CD4-positive, CD25-positive, alpha-beta regulatory T cell (primary cell): ENCODE measurements at regions not wholly inside any gene's neighbourhood (a gene's known extent, or its start where the extent isn't known, plus 50 kb on each side); places are given as distances from the start of the nearest gene placed in this dataset.
"Not testable (repeated sequence)": the region's sequence is repeated elsewhere in the genome, so short reads cannot be mapped to it uniquely, and the experiment has no call there.

Source experiments
- ATAC-seq, 2 donors: fragments of 150-1000 bp; cut with Tn5 transposase; one replicate each; pipeline ENCODE4 v1.10.0; 2021; ENCODE audit warnings: low read depth in 2 of 2, moderate number of reproducible peaks in 2 of 2, moderate library complexity in 1 of 2
- DNase-seq, 3 donors: peaks; one replicate each; pipeline versions ENCODE4 v3.0.0 to v3.0.0-alpha.2; 2012 to 2022; ENCODE audit warnings: mixed read lengths in 1 of 3
- H3K27ac ChIP-seq: one replicate; pipeline ENCODE4 v1.7.0; 2013; ENCODE audit warnings: mild to moderate bottlenecking, low read length; ENCODE audit not compliant: insufficient read depth, poor library complexity, severe bottlenecking
- H3K27me3 ChIP-seq: one replicate; pipeline ENCODE4 v1.7.0; 2013; ENCODE audit warnings: low read length; ENCODE audit not compliant: control insufficient read depth, insufficient read depth
- H3K36me3 ChIP-seq: one replicate; pipeline ENCODE4 v1.7.0; 2013; ENCODE audit warnings: mild to moderate bottlenecking, low read length, moderate library complexity; ENCODE audit not compliant: control insufficient read depth, insufficient read depth
- H3K4me1 ChIP-seq: 2 replicates; pipeline ENCODE4 v1.7.0; 2013; ENCODE audit warnings: mild to moderate bottlenecking, low read length; ENCODE audit not compliant: insufficient read depth, control insufficient read depth, poor library complexity, severe bottlenecking
- H3K4me3 ChIP-seq: one replicate; pipeline ENCODE4 v1.7.0; 2013; ENCODE audit warnings: low read depth, mild to moderate bottlenecking, low read length, moderate library complexity
- H3K9me3 ChIP-seq, 2 experiments: 1 replicate in 1 of 2; 2 replicates in 1 of 2; pipeline ENCODE4 v1.7.0; 2013; ENCODE audit warnings: low read length in 2 of 2, mild to moderate bottlenecking in 1 of 2, moderate library complexity in 1 of 2; ENCODE audit not compliant: control insufficient read depth in 2 of 2
- H3K27ac Mint-ChIP-seq, 3 donors: one replicate each; pipeline ENCODE4 v1.8.0; 2020 to 2022; ENCODE audit warnings: mild to moderate bottlenecking in 3 of 3, mixed read lengths in 3 of 3, moderate library complexity in 2 of 3
- H3K27me3 Mint-ChIP-seq: one replicate; pipeline ENCODE4 v1.8.0; 2022; ENCODE audit warnings: mild to moderate bottlenecking, mixed read lengths
- H3K36me3 Mint-ChIP-seq: one replicate; pipeline ENCODE4 v1.8.0; 2020; ENCODE audit warnings: mixed read lengths
- H3K4me1 Mint-ChIP-seq, 4 donors: one replicate each; pipeline ENCODE4 v1.8.0; 2020 to 2022; ENCODE audit warnings: mixed read lengths in 4 of 4, mild to moderate bottlenecking in 1 of 4
- H3K4me3 Mint-ChIP-seq, 4 donors: one replicate each; pipeline ENCODE4 v1.8.0; 2020 to 2022; ENCODE audit warnings: mild to moderate bottlenecking in 4 of 4, mixed read lengths in 4 of 4, moderate library complexity in 3 of 4
- H3K9me3 Mint-ChIP-seq, 7 donors: one replicate each; pipeline ENCODE4 v1.8.0; 2020 to 2022; ENCODE audit warnings: mixed read lengths in 7 of 7, mild to moderate bottlenecking in 3 of 7, moderate library complexity in 2 of 7

DNA sequence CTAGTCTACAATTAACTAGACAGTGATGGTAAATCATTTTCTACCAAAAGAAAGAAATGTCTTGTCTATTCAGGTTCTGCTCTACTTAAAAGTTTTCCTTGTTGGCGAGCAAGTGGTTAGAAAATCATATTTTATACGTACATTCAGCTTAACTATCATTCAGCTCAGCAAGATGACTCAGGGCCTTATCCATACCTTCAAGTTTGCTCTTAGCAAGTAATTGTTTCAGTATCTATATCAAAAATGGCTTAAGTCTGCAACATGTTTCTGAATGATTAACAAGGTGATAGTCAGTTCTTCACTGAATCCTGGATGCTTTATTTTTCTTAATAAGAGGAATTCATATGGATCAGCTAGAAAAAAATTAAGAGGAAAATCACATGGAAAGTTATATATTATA lies 90.8 kb upstream of the TP53BP2 start:
- H3K36me3 Mint-ChIP-seq, H3K9me3 ChIP-seq, H3K4me3 Mint-ChIP-seq, H3K4me1 Mint-ChIP-seq, ATAC-seq, H3K36me3 ChIP-seq, DNase-seq, H3K4me3 ChIP-seq, H3K27me3 ChIP-seq, H3K9me3 Mint-ChIP-seq, H3K4me1 ChIP-seq, H3K27me3 Mint-ChIP-seq, H3K27ac ChIP-seq, H3K27ac Mint-ChIP-seq: not testable (repeated sequence)

DNA sequence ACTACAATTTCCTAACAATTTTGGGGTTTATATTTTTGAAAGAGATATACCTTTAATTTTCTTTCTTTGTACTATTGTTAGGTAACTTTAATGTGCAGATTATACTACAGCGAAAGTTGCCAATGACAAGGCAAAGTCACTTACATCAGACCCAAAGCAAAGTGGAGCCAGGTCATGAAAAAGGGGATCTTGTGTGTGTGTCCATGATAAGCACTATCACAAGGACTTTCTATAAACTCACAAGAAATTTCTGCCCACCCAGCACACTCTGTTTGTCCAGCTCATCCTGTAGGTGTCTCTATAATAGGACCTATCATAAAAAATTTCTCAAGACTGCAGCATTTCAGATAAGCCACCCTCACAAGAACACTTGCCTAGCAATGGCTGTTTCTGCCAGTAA lies 85.7 kb upstream of the TP53BP2 start:
- not testable (repeated sequence) for H3K4me1 Mint-ChIP-seq, ATAC-seq, H3K27me3 ChIP-seq, H3K9me3 Mint-ChIP-seq, H3K36me3 ChIP-seq, H3K4me3 ChIP-seq, H3K4me3 Mint-ChIP-seq, H3K36me3 Mint-ChIP-seq, DNase-seq, H3K4me1 ChIP-seq, H3K27ac ChIP-seq, H3K27ac Mint-ChIP-seq, H3K27me3 Mint-ChIP-seq, H3K9me3 ChIP-seq

DNA sequence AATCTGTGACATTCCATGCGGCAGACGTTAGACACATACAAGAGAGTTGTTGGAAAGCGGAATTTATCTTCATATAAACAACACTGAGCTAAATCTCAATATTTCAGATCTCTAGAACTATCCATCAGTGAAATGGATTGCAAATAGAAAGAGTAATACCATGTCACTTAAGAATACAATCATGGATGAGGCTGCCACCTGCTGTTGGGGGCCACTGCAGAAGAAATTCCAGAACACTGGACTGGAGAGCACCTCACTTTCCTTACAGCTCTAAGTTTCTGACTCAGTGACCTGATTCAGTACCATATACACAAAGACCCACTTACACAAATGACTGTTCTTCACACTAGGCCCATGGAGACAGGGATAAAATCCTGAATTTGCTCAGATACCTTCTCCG lies 75.1 kb upstream of the TP53BP2 start:
- not testable (repeated sequence) for H3K27me3 Mint-ChIP-seq, H3K27ac Mint-ChIP-seq, H3K4me1 Mint-ChIP-seq, H3K27ac ChIP-seq, H3K36me3 ChIP-seq, H3K9me3 ChIP-seq, H3K4me3 ChIP-seq, H3K27me3 ChIP-seq, ATAC-seq, H3K9me3 Mint-ChIP-seq, DNase-seq, H3K4me1 ChIP-seq, H3K4me3 Mint-ChIP-seq, H3K36me3 Mint-ChIP-seq

DNA sequence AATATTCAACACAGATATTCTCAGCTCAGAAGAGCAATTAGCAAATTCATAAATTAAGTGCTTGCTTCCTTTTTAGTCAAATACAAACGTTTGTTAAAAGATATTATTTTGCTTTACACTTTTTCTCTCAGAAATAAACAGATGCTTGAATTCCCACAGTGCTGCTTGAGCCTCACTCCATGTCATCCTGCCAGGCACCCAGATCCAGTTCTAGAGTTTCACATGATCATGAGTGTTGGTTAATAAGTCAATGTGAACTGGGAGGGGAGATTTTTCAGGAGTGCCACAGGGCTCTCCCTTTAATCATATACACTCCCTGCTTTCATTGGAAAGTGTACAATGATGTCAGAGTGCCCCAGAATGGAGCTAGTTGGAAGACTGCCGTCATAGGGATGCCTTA lies 69.7 kb upstream of the TP53BP2 start:
- not testable (repeated sequence) for H3K27me3 Mint-ChIP-seq, ATAC-seq, H3K27ac Mint-ChIP-seq, H3K27ac ChIP-seq, H3K4me1 ChIP-seq, H3K4me3 ChIP-seq, H3K36me3 Mint-ChIP-seq, H3K4me3 Mint-ChIP-seq, H3K4me1 Mint-ChIP-seq, DNase-seq, H3K27me3 ChIP-seq, H3K36me3 ChIP-seq, H3K9me3 ChIP-seq, H3K9me3 Mint-ChIP-seq

DNA sequence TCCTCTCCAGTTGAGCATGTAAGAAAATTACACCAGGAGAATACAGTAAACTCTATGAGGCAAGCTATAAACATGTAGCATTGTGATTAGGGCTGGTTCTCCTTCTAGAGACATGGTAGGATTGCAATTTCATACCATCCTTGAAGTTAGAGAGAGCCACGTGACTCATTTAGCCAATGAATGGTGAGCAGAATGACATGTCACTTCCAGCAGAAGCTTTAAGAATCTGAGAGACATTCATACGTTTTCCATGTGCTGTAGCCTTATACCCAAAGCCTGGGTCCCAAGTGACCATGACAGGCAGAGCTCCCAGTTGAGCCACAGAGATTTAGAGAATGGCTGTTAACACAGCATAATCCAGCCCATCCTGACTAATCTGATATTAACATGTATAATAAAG lies 68.0 kb upstream of the TP53BP2 start:
- H3K27me3 Mint-ChIP-seq, H3K4me1 ChIP-seq, H3K27ac Mint-ChIP-seq, H3K9me3 ChIP-seq, H3K4me3 ChIP-seq, H3K9me3 Mint-ChIP-seq, H3K4me3 Mint-ChIP-seq, DNase-seq, H3K4me1 Mint-ChIP-seq, H3K36me3 ChIP-seq, H3K27ac ChIP-seq, H3K27me3 ChIP-seq, ATAC-seq, H3K36me3 Mint-ChIP-seq: not testable (repeated sequence)

DNA sequence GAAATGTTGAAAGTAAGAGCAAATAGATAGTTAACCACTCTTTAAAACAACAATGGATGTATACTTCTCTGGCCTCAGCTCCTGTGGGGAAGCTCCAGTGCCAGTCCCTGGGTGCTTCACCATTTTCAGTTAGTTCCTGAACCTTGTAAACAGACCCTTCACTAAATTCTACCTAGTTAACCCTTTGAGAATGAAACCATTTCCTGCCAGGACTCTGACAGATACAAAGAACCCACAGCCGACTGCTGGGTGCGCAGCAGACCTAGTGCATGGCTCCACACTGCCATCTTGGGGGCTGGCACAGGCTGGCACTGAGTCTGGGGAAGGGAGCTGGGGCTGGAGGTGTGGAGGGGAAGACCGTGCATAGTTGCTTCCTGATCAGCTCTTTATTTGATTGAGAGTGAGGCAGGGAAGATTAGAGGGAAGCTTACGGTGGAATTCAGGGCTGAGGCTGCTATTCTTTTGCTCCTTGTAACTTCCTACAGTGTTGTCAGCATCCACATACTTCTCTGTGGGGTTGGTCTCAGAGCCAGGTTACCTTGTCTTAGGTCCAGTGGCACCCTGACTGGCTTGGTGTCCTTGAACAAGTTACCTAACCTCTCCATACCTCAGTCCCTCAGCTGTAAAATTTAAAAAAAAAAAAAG lies 62.3 kb upstream of the TP53BP2 start:
- H3K4me1 ChIP-seq, ATAC-seq, H3K27me3 Mint-ChIP-seq, H3K9me3 ChIP-seq, H3K4me3 ChIP-seq, H3K36me3 Mint-ChIP-seq, H3K27me3 ChIP-seq, H3K27ac Mint-ChIP-seq, H3K27ac ChIP-seq, H3K4me1 Mint-ChIP-seq, H3K9me3 Mint-ChIP-seq, H3K36me3 ChIP-seq: not testable (repeated sequence)
- peak overlapping the region in 1 of 4 donors; percentile 22 for H3K4me3 Mint-ChIP-seq
- DNase-seq: peak in 1 of 3 donors; percentile 51

DNA sequence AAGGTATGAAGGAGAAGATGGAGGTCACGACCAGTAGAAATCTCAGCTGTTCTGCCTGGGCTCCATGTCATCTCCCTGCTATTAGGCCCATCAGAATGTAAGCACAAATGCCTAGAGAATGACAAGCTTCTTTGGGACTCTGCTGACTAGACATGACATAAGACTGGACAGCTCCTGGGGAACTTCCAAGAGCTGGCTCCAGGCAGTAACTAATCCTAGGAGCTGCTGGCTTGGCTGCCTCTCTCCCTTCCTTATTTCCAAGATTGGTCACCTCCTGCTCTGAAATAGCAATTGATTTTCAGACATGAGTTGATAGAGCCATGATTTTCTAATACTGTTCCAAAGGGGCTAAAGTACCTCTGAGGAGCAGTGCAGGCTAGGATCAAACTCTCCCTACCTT lies 57.5 kb upstream of the TP53BP2 start:
- not testable (repeated sequence) for H3K27ac ChIP-seq, H3K27ac Mint-ChIP-seq, DNase-seq, H3K27me3 Mint-ChIP-seq, H3K27me3 ChIP-seq, H3K36me3 ChIP-seq, H3K36me3 Mint-ChIP-seq, H3K4me3 ChIP-seq, ATAC-seq, H3K9me3 ChIP-seq, H3K4me3 Mint-ChIP-seq, H3K9me3 Mint-ChIP-seq, H3K4me1 Mint-ChIP-seq, H3K4me1 ChIP-seq

DNA sequence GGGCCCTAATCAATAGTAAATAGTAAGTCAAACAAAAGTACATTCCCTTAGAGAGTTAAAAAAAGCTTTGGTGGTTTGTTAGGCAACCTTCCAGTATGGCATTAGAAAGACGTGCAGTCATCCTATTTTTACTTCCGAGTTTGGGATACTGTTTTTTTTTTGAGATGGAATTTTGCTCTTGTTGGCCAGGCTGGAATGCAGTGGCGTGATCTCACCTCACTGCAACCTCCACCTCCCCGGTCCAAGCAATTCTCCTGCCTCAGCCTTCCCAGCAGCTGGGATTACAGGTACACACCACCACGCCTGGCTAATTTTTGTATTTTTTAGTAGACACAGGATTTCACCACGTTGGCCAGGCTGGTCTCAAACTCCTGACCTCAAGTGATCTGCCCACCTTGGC lies 54.0 kb upstream of the TP53BP2 start:
- H3K4me3 Mint-ChIP-seq, H3K4me3 ChIP-seq, DNase-seq, H3K9me3 Mint-ChIP-seq, H3K36me3 Mint-ChIP-seq, H3K4me1 Mint-ChIP-seq, H3K4me1 ChIP-seq, H3K9me3 ChIP-seq, H3K27ac ChIP-seq, H3K27me3 Mint-ChIP-seq, ATAC-seq, H3K36me3 ChIP-seq, H3K27ac Mint-ChIP-seq, H3K27me3 ChIP-seq: not testable (repeated sequence)
